ENCODE measurements at regions not wholly inside any gene's neighbourhood (a gene's known extent, or its start where the extent isn't known, plus 50 kb on each side); places are given as distances from the start of the nearest gene placed in this dataset.

DNA sequence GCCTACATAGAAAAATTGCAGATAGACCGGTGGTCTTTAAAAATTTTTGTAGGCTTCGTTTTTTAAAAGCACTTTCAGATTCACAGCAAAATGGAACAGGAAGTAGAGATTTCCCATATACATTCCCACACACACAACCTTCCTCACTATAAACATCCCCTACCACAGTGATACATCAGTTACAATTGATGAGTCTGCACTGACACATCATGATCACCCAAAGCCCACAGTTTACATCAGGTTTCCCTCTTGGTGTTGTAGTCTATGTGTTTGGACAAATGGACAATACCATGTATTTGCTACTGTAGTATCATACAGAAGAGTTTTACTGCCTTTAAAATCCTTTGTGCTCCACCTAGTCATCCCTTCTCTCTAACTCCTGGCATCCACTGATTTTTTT, 113.9 kb upstream of the ADAMTS18 start:
- TF ChIP-seq, protein P1, sequence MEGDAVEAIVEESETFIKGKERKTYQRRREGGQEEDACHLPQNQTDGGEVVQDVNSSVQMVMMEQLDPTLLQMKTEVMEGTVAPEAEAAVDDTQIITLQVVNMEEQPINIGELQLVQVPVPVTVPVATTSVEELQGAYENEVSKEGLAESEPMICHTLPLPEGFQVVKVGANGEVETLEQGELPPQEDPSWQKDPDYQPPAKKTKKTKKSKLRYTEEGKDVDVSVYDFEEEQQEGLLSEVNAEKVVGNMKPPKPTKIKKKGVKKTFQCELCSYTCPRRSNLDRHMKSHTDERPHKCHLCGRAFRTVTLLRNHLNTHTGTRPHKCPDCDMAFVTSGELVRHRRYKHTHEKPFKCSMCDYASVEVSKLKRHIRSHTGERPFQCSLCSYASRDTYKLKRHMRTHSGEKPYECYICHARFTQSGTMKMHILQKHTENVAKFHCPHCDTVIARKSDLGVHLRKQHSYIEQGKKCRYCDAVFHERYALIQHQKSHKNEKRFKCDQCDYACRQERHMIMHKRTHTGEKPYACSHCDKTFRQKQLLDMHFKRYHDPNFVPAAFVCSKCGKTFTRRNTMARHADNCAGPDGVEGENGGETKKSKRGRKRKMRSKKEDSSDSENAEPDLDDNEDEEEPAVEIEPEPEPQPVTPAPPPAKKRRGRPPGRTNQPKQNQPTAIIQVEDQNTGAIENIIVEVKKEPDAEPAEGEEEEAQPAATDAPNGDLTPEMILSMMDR (IDR thresholded peaks at IDR 0.05) = no peak
- TF ChIP-seq POLR2A (IDR thresholded peaks at IDR 0.05) = no peak

All from right lobe of liver (tissue), 4 donors.